ENCODE measurements at regions not wholly inside any gene's neighbourhood (a gene's known extent, or its start where the extent isn't known, plus 50 kb on each side); places are given as distances from the start of the nearest gene placed in this dataset.

DNA sequence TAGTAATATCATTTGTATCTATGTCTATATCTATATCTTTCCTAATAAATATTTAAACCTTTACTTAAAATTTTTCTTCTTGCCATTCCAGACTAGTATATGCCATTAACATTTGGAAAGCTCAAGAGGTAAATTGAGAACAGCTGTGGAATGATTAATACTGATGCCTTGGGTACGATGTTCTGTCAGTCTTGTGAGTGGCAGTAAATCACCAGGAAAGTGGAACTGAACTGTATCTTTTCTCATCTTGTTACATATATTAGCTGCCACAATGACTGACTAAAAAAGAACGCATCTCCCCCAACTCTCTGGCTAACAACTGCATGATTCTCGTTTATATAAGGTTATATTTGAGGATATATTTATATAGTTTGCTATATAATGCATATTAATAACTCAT lies 137.0 kb upstream of the ASCC3 start:
- DNase-seq (ENCODE audit: low spot score) (no peak), ATAC-seq (no peak)
- Mint-ChIP-seq H3K36me3 (no peaks in the 10 kb centered on the region), H3K27ac (no peak overlapping the region), H3K4me1 (no peaks in the 10 kb centered on the region), H3K27me3 (ENCODE audit: low read depth) (no peaks in the 10 kb centered on the region), H3K9me3 (no peaks in the 10 kb centered on the region), H3K4me3 (no peak overlapping the region)
- TF ChIP-seq TEAD4 (CRISPR knock-in tag; IDR thresholded peaks at IDR 0.05), result no peak
- TF ChIP-seq, protein P1, sequence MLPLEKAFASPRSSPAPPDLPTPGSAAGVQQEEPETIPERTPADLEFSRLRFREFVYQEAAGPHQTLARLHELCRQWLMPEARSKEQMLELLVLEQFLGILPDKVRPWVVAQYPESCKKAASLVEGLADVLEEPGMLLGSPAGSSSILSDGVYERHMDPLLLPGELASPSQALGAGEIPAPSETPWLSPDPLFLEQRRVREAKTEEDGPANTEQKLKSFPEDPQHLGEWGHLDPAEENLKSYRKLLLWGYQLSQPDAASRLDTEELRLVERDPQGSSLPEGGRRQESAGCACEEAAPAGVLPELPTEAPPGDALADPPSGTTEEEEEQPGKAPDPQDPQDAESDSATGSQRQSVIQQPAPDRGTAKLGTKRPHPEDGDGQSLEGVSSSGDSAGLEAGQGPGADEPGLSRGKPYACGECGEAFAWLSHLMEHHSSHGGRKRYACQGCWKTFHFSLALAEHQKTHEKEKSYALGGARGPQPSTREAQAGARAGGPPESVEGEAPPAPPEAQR (CRISPR knock-in tag; IDR thresholded peaks at IDR 0.05), result no peak
- TF ChIP-seq GRHL2 (CRISPR knock-in tag; IDR thresholded peaks at IDR 0.05; ENCODE audit: insufficient replicate concordance, severe bottlenecking), result no peak
- TF ChIP-seq, protein P2, sequence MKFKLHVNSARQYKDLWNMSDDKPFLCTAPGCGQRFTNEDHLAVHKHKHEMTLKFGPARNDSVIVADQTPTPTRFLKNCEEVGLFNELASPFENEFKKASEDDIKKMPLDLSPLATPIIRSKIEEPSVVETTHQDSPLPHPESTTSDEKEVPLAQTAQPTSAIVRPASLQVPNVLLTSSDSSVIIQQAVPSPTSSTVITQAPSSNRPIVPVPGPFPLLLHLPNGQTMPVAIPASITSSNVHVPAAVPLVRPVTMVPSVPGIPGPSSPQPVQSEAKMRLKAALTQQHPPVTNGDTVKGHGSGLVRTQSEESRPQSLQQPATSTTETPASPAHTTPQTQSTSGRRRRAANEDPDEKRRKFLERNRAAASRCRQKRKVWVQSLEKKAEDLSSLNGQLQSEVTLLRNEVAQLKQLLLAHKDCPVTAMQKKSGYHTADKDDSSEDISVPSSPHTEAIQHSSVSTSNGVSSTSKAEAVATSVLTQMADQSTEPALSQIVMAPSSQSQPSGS (CRISPR knock-in tag; IDR thresholded peaks at IDR 0.05; ENCODE audit: borderline replicate concordance, low read depth), result no peak
- TF ChIP-seq CREM (CRISPR knock-in tag; IDR thresholded peaks at IDR 0.05), result no peak
- no peak for TF ChIP-seq ZBTB21 (CRISPR knock-in tag; IDR thresholded peaks at IDR 0.05; ENCODE audit: borderline replicate concordance)
- no peak for TF ChIP-seq EMX1 (CRISPR knock-in tag; IDR thresholded peaks at IDR 0.05)
- no peak for TF ChIP-seq FOXP1 (CRISPR knock-in tag; IDR thresholded peaks at IDR 0.05; ENCODE audit: borderline replicate concordance)
- TF ChIP-seq, protein P3, sequence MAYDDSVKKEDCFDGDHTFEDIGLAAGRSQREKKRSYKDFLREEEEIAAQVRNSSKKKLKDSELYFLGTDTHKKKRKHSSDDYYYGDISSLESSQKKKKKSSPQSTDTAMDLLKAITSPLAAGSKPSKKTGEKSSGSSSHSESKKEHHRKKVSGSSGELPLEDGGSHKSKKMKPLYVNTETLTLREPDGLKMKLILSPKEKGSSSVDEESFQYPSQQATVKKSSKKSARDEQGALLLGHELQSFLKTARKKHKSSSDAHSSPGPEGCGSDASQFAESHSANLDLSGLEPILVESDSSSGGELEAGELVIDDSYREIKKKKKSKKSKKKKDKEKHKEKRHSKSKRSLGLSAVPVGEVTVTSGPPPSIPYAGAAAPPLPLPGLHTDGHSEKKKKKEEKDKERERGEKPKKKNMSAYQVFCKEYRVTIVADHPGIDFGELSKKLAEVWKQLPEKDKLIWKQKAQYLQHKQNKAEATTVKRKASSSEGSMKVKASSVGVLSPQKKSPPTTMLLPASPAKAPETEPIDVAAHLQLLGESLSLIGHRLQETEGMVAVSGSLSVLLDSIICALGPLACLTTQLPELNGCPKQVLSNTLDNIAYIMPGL (CRISPR knock-in tag; IDR thresholded peaks at IDR 0.05), result no peak
- TF ChIP-seq ZNF423 (CRISPR knock-in tag; IDR thresholded peaks at IDR 0.05), result no peak
- TF ChIP-seq OVOL2 (CRISPR knock-in tag; IDR thresholded peaks at IDR 0.05; ENCODE audit: borderline replicate concordance), result no peak
- TF ChIP-seq, protein P4, sequence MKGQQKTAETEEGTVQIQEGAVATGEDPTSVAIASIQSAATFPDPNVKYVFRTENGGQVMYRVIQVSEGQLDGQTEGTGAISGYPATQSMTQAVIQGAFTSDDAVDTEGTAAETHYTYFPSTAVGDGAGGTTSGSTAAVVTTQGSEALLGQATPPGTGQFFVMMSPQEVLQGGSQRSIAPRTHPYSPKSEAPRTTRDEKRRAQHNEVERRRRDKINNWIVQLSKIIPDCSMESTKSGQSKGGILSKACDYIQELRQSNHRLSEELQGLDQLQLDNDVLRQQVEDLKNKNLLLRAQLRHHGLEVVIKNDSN (CRISPR knock-in tag; IDR thresholded peaks at IDR 0.05), result no peak
- no peak for TF ChIP-seq NFE2L1 (CRISPR knock-in tag; IDR thresholded peaks at IDR 0.05)
- TF ChIP-seq, protein P5, sequence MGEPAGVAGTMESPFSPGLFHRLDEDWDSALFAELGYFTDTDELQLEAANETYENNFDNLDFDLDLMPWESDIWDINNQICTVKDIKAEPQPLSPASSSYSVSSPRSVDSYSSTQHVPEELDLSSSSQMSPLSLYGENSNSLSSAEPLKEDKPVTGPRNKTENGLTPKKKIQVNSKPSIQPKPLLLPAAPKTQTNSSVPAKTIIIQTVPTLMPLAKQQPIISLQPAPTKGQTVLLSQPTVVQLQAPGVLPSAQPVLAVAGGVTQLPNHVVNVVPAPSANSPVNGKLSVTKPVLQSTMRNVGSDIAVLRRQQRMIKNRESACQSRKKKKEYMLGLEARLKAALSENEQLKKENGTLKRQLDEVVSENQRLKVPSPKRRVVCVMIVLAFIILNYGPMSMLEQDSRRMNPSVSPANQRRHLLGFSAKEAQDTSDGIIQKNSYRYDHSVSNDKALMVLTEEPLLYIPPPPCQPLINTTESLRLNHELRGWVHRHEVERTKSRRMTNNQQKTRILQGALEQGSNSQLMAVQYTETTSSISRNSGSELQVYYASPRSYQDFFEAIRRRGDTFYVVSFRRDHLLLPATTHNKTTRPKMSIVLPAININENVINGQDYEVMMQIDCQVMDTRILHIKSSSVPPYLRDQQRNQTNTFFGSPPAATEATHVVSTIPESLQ (CRISPR knock-in tag; IDR thresholded peaks at IDR 0.05), result no peak
- TF ChIP-seq, protein P6, sequence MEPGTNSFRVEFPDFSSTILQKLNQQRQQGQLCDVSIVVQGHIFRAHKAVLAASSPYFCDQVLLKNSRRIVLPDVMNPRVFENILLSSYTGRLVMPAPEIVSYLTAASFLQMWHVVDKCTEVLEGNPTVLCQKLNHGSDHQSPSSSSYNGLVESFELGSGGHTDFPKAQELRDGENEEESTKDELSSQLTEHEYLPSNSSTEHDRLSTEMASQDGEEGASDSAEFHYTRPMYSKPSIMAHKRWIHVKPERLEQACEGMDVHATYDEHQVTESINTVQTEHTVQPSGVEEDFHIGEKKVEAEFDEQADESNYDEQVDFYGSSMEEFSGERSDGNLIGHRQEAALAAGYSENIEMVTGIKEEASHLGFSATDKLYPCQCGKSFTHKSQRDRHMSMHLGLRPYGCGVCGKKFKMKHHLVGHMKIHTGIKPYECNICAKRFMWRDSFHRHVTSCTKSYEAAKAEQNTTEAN (CRISPR knock-in tag; IDR thresholded peaks at IDR 0.05), result no peak
- TF ChIP-seq MYBL2 (CRISPR knock-in tag; IDR thresholded peaks at IDR 0.05), result no peak
- ChIA-PET CTCF (no interaction called here), POLR2A (no interaction called here)

DNA sequence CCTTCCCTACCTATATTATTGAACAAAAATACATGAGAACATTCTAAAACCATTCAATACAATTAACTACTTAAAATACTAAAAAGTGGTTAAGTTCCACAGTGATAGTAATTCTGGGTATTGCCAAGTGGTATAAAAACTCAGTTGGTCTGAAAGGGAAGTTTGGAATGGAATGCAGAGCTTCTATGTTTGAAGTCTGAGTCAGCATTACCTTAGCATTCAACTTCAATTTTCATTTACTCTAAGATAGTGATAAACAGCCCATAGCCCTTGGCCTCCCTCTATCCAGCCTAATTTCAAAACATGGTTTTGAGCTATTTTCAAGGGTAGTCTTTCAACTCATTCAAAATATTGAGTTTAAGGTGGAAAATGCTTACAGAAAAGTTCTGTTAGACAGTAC lies 140.4 kb upstream of the ASCC3 start:
- peaks cover 13% of the 10 kb centered on the region for H3K36me3 Mint-ChIP-seq
- DNase-seq (ENCODE audit: low spot score) (no peak), ATAC-seq (no peak)
- CTCF ChIA-PET, result no interaction called here
- no peaks in the 10 kb centered on the region for H3K4me1 Mint-ChIP-seq
- peaks cover 26% of the 10 kb centered on the region for H3K9me3 Mint-ChIP-seq
- POLR2A ChIA-PET, result no interaction called here
- no peaks in the 10 kb centered on the region for H3K27me3 Mint-ChIP-seq (ENCODE audit: low read depth)
- no peak overlapping the region for H3K27ac Mint-ChIP-seq
- H3K4me3 Mint-ChIP-seq, result no peak overlapping the region
- TF ChIP-seq NFE2L1 (CRISPR knock-in tag; IDR thresholded peaks at IDR 0.05) (no peak), CREM (CRISPR knock-in tag; IDR thresholded peaks at IDR 0.05) (no peak)
- TF ChIP-seq, protein P7, sequence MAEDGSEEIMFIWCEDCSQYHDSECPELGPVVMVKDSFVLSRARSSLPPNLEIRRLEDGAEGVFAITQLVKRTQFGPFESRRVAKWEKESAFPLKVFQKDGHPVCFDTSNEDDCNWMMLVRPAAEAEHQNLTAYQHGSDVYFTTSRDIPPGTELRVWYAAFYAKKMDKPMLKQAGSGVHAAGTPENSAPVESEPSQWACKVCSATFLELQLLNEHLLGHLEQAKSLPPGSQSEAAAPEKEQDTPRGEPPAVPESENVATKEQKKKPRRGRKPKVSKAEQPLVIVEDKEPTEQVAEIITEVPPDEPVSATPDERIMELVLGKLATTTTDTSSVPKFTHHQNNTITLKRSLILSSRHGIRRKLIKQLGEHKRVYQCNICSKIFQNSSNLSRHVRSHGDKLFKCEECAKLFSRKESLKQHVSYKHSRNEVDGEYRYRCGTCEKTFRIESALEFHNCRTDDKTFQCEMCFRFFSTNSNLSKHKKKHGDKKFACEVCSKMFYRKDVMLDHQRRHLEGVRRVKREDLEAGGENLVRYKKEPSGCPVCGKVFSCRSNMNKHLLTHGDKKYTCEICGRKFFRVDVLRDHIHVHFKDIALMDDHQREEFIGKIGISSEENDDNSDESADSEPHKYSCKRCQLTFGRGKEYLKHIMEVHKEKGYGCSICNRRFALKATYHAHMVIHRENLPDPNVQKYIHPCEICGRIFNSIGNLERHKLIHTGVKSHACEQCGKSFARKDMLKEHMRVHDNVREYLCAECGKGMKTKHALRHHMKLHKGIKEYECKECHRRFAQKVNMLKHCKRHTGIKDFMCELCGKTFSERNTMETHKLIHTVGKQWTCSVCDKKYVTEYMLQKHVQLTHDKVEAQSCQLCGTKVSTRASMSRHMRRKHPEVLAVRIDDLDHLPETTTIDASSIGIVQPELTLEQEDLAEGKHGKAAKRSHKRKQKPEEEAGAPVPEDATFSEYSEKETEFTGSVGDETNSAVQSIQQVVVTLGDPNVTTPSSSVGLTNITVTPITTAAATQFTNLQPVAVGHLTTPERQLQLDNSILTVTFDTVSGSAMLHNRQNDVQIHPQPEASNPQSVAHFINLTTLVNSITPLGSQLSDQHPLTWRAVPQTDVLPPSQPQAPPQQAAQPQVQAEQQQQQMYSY (CRISPR knock-in tag; IDR thresholded peaks at IDR 0.05), result no peak
- TF ChIP-seq, protein P5 (CRISPR knock-in tag; IDR thresholded peaks at IDR 0.05), result no peak
- TF ChIP-seq, protein P8, sequence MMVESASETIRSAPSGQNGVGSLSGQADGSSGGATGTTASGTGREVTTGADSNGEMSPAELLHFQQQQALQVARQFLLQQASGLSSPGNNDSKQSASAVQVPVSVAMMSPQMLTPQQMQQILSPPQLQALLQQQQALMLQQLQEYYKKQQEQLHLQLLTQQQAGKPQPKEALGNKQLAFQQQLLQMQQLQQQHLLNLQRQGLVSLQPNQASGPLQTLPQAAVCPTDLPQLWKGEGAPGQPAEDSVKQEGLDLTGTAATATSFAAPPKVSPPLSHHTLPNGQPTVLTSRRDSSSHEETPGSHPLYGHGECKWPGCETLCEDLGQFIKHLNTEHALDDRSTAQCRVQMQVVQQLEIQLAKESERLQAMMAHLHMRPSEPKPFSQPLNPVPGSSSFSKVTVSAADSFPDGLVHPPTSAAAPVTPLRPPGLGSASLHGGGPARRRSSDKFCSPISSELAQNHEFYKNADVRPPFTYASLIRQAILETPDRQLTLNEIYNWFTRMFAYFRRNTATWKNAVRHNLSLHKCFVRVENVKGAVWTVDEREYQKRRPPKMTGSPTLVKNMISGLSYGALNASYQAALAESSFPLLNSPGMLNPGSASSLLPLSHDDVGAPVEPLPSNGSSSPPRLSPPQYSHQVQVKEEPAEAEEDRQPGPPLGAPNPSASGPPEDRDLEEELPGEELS (CRISPR knock-in tag; IDR thresholded peaks at IDR 0.05), result no peak

Measured in WTC11 (cell line).